ENCODE measurements at regions not wholly inside any gene's neighbourhood (a gene's known extent, or its start where the extent isn't known, plus 50 kb on each side); places are given as distances from the start of the nearest gene placed in this dataset.
"Not testable (repeated sequence)": the region's sequence is repeated elsewhere in the genome, so short reads cannot be mapped to it uniquely, and the experiment has no call there.

- no peak for DNase-seq
Observed at GRCh38 chr15:20344601-20345400, 196.8 kb downstream of the GOLGA6L6 start.

- DNase-seq, result not testable (repeated sequence)
Observed at GRCh38 chr15:20343395-20344211, 198.0 kb downstream of the GOLGA6L6 start.

- not testable (repeated sequence) for DNase-seq
Observed at GRCh38 chr15:20342601-20343394, 198.8 kb downstream of the GOLGA6L6 start.

GRCh38 chr15:20341901-20342600 is 199.5 kb downstream of the GOLGA6L6 start:
- DNase-seq, result peak; percentile 68

GRCh38 chr15:20340931-20341661 is 200.5 kb downstream of the GOLGA6L6 start:
- DNase-seq, result peak; percentile 83

GRCh38 chr15:20340331-20340811 is 201.2 kb downstream of the GOLGA6L6 start:
- no peak for DNase-seq

- DNase-seq, result not testable (repeated sequence)
Observed at GRCh38 chr15:20339086-20339791, 202.4 kb downstream of the GOLGA6L6 start.

GRCh38 chr15:20338671-20339070 is 202.9 kb downstream of the GOLGA6L6 start:
- DNase-seq, result not testable (repeated sequence)

GRCh38 chr15:20337238-20337637 is 204.4 kb downstream of the GOLGA6L6 start:
- not testable (repeated sequence) for DNase-seq

- DNase-seq, result not testable (repeated sequence)
Observed at GRCh38 chr15:20334451-20334850, 207.1 kb downstream of the GOLGA6L6 start.

GRCh38 chr15:20325751-20326150 is 215.8 kb downstream of the GOLGA6L6 start:
- not testable (repeated sequence) for DNase-seq

- DNase-seq, result not testable (repeated sequence)
Observed at GRCh38 chr15:20317132-20317531, 224.5 kb downstream of the GOLGA6L6 start.

- DNase-seq, result not testable (repeated sequence)
Observed at GRCh38 chr15:20311014-20311680, 230.5 kb downstream of the GOLGA6L6 start.

GRCh38 chr15:20310603-20311002 is 231.0 kb downstream of the GOLGA6L6 start:
- DNase-seq, result no peak

- not testable (repeated sequence) for DNase-seq
Observed at GRCh38 chr15:20309966-20310365, 231.6 kb downstream of the GOLGA6L6 start.

GRCh38 chr15:20309395-20309794 is 232.2 kb downstream of the GOLGA6L6 start:
- not testable (repeated sequence) for DNase-seq

- DNase-seq, result not testable (repeated sequence)
Observed at GRCh38 chr15:20308027-20308690, 233.4 kb downstream of the GOLGA6L6 start.

- not testable (repeated sequence) for DNase-seq
Observed at GRCh38 chr15:20307137-20307536, 234.5 kb downstream of the GOLGA6L6 start.

- DNase-seq, result not testable (repeated sequence)
Observed at GRCh38 chr15:20306497-20307106, 235.0 kb downstream of the GOLGA6L6 start.

Data from left hindlimb (tissue), 1 donor.